H1 (cell line): ENCODE measurements at regions not wholly inside any gene's neighbourhood (a gene's known extent, or its start where the extent isn't known, plus 50 kb on each side); places are given as distances from the start of the nearest gene placed in this dataset.

Source experiments
- CTCF ChIA-PET: fragments of 300-600 bp; sonication (Branson Sonifier 250); formaldehyde crosslinking; loops from one replicate; lab custom pipeline; 2021; ENCODE audit not compliant: partially characterized antibody; lab: Charles Lee
- POLR2A ChIA-PET: fragments of 300-600 bp; sonication (Branson Sonifier 250); formaldehyde crosslinking; loops from one replicate; lab custom pipeline; 2021; ENCODE audit warnings: inconsistent platforms; ENCODE audit not compliant: partially characterized antibody; lab: Charles Lee
- DNase-seq, 2 experiments: peaks; one replicate each; pipeline versions ENCODE4 v3.0.0 to v3.0.0-alpha.2; 2010 to 2022; ENCODE audit warnings: low spot score in 2 of 2, low read depth in 1 of 2, mixed read lengths in 1 of 2
- FAIRE-seq: peaks from 2 replicates; lab custom pipeline; 2011; peaks lifted over from hg19 to GRCh38; lab: Jason Lieb, UNC
- H2AFZ ChIP-seq: 2 replicates; pipeline ENCODE4 v1.8.1; 2012; ENCODE audit warnings: low read length, inconsistent platforms
- H2AK5ac ChIP-seq: 2 replicates; pipeline ENCODE4 v1.6.1; 2013; ENCODE audit warnings: low read depth, low read length
- H2BK120ac ChIP-seq: replicated peaks from 2 replicates; pipeline ENCODE3; 2013; ENCODE audit warnings: low read depth, low read length, inconsistent platforms
- H2BK12ac ChIP-seq: 2 replicates; pipeline ENCODE4 v1.6.1; 2013; ENCODE audit warnings: low read depth, low read length
- H2BK15ac ChIP-seq: 2 replicates; pipeline ENCODE4 v1.6.1; 2013; ENCODE audit warnings: low read length
- H2BK20ac ChIP-seq: 2 replicates; pipeline ENCODE4 v1.6.1; 2013; ENCODE audit warnings: low read length
- H2BK5ac ChIP-seq: 2 replicates; pipeline ENCODE4 v1.6.1; 2013; ENCODE audit warnings: low read depth, low read length
- H3K14ac ChIP-seq: 2 replicates; pipeline ENCODE4 v1.6.1; 2013; ENCODE audit warnings: inconsistent platforms; ENCODE audit not compliant: insufficient read length
- H3K18ac ChIP-seq: 2 replicates; pipeline ENCODE4 v1.6.1; 2013; ENCODE audit warnings: low read length; ENCODE audit errors: extremely low read depth
- H3K23ac ChIP-seq: 2 replicates; pipeline ENCODE4 v1.6.1; 2013; ENCODE audit warnings: inconsistent platforms; ENCODE audit not compliant: insufficient read length
- H3K23me2 ChIP-seq: 2 replicates; pipeline ENCODE4 v1.6.1; 2013; ENCODE audit warnings: low read depth, low read length
- H3K27ac ChIP-seq: 2 replicates; pipeline ENCODE4 v1.6.1; 2011; ENCODE audit warnings: low read depth, low read length, inconsistent platforms
- H3K27me3 ChIP-seq, 4 experiments: replicated peaks in 1 of 4; 1 replicate in 1 of 4; 2 replicates in 3 of 4; pipeline versions ENCODE4 v1.6.1 to v1.8.1; 2011 to 2013; ENCODE audit warnings: low read length in 3 of 4, mild to moderate bottlenecking in 3 of 4, inconsistent platforms in 2 of 4, mixed read lengths in 2 of 4, moderate library complexity in 1 of 4; ENCODE audit not compliant: control insufficient read depth in 3 of 4, insufficient read depth in 3 of 4; ENCODE audit errors: extremely low read depth in 1 of 4
- H3K36me3 ChIP-seq, 4 experiments: 2 replicates each; pipeline versions ENCODE4 v1.6.1 to v1.8.1; 2011 to 2013; ENCODE audit warnings: mild to moderate bottlenecking in 4 of 4, low read length in 3 of 4, moderate library complexity in 2 of 4, control low read depth in 1 of 4, inconsistent platforms in 1 of 4; ENCODE audit not compliant: insufficient read depth in 4 of 4, control insufficient read depth in 2 of 4
- H3K4ac ChIP-seq: replicated peaks from 2 replicates; pipeline ENCODE3; 2013; ENCODE audit warnings: low read length, low read depth, mixed read lengths, inconsistent platforms; ENCODE audit not compliant: insufficient read length
- H3K4me1 ChIP-seq, 4 experiments: replicated peaks in 1 of 4; 1 replicate in 1 of 4; 2 replicates in 3 of 4; pipeline versions ENCODE4 v1.6.1 to v1.8.1; 2011 to 2013; ENCODE audit warnings: low read length in 3 of 4, inconsistent platforms in 2 of 4, mixed read lengths in 1 of 4; ENCODE audit not compliant: insufficient read depth in 4 of 4, control insufficient read depth in 3 of 4
- H3K4me2 ChIP-seq, 2 experiments: 2 replicates each; pipeline versions ENCODE4 v1.6.1 to v1.8.1; 2011 to 2013; ENCODE audit warnings: low read depth in 2 of 2, low read length in 2 of 2, control low read depth in 1 of 2, inconsistent platforms in 1 of 2, mild to moderate bottlenecking in 1 of 2; ENCODE audit not compliant: insufficient read depth in 1 of 2
- H3K4me3 ChIP-seq, 4 experiments: fragments of 200-600, 300-600 bp in 1 of 4; sonication (generic), shearing (Covaris generic), sonication (Bioruptor Twin) in 1 of 4; 2 replicates each; pipeline versions ENCODE4 v1.5.1 to v1.8.1; 2011 to 2016; ENCODE audit warnings: low read length in 4 of 4, low read depth in 3 of 4, control low read depth in 2 of 4, inconsistent platforms in 2 of 4, mild to moderate bottlenecking in 2 of 4, mixed read lengths in 1 of 4, moderate library complexity in 1 of 4; ENCODE audit not compliant: insufficient read depth in 2 of 4; ENCODE audit errors: extremely low read depth in 1 of 4
- H3K56ac ChIP-seq: replicated peaks from 2 replicates; pipeline ENCODE3; 2013; ENCODE audit warnings: low read depth, mild to moderate bottlenecking, mixed read lengths, low read length, inconsistent platforms; ENCODE audit not compliant: insufficient read length
- H3K79me1 ChIP-seq: 2 replicates; pipeline ENCODE4 v1.6.1; 2013; ENCODE audit warnings: low read depth, low read length, control low read depth
- H3K79me2 ChIP-seq, 2 experiments: 2 replicates each; pipeline versions ENCODE4 v1.6.1 to v1.8.1; 2012 to 2013; ENCODE audit warnings: low read length in 2 of 2, mild to moderate bottlenecking in 2 of 2, inconsistent platforms in 1 of 2; ENCODE audit not compliant: insufficient read depth in 2 of 2, control insufficient read depth in 1 of 2
- H3K9ac ChIP-seq, 4 experiments: replicated peaks in 1 of 4; 1 replicate in 1 of 4; 2 replicates in 3 of 4; pipeline versions ENCODE4 v1.6.1 to v1.8.1; 2011 to 2013; ENCODE audit warnings: low read depth in 3 of 4, low read length in 3 of 4, control low read depth in 2 of 4, mild to moderate bottlenecking in 2 of 4, moderate library complexity in 2 of 4, inconsistent platforms in 1 of 4; ENCODE audit errors: extremely low read depth in 1 of 4
- H3K9me3 ChIP-seq, 2 experiments: 2 replicates each; pipeline versions ENCODE4 v1.6.1 to v1.8.1; 2012 to 2013; ENCODE audit warnings: mild to moderate bottlenecking in 2 of 2, moderate library complexity in 2 of 2, control low read depth in 1 of 2, inconsistent platforms in 1 of 2, low read depth in 1 of 2, low read length in 1 of 2, mixed read lengths in 1 of 2; ENCODE audit not compliant: insufficient read depth in 2 of 2
- H4K20me1 ChIP-seq, 2 experiments: replicated peaks in 1 of 2; 2 replicates each; pipeline versions ENCODE3 to v1.8.1; 2011 to 2013; ENCODE audit warnings: inconsistent platforms in 2 of 2, low read length in 2 of 2, mild to moderate bottlenecking in 1 of 2; ENCODE audit not compliant: insufficient read depth in 2 of 2, control insufficient read depth in 1 of 2
- H4K5ac ChIP-seq: 2 replicates; pipeline ENCODE4 v1.6.1; 2013; ENCODE audit warnings: low read length, low read depth, mixed read lengths, inconsistent platforms; ENCODE audit not compliant: insufficient read length
- H4K8ac ChIP-seq: 2 replicates; pipeline ENCODE4 v1.8.0; 2013; ENCODE audit warnings: mild to moderate bottlenecking, moderate library complexity, low read length, inconsistent platforms; ENCODE audit not compliant: insufficient read depth; ENCODE audit errors: extremely low read depth
- H4K91ac ChIP-seq: replicated peaks from 2 replicates; pipeline ENCODE3; 2013; ENCODE audit warnings: low read length, mixed read lengths, inconsistent platforms; ENCODE audit not compliant: insufficient read length
- CTBP2 ChIP-seq: IDR thresholded peaks from 2 replicates; pipeline ENCODE4 v1.7.0; 2011; ENCODE audit warnings: borderline replicate concordance, mild to moderate bottlenecking, moderate library complexity, mixed read lengths, low read length; ENCODE audit not compliant: insufficient read depth, insufficient read length
- EP300 ChIP-seq, 2 experiments: IDR thresholded peaks; 1 replicate in 1 of 2; 2 replicates in 1 of 2; pipeline ENCODE4 v1.6.1; 2011 to 2012; ENCODE audit warnings: low read depth in 2 of 2, low read length in 2 of 2, mild to moderate bottlenecking in 2 of 2, borderline replicate concordance in 1 of 2, inconsistent platforms in 1 of 2, moderate library complexity in 1 of 2
- RXRA ChIP-seq: IDR thresholded peaks from 2 replicates; pipeline ENCODE4 v1.6.1; 2011; ENCODE audit warnings: low read depth, mild to moderate bottlenecking, low read length, moderate library complexity; ENCODE audit not compliant: insufficient read depth
- SAP30 ChIP-seq: fragments of 300-600 bp; sonication (generic); IDR thresholded peaks from 2 replicates; pipeline ENCODE4 v1.7.1; 2012; ENCODE audit warnings: low read length, moderate library complexity, mild to moderate bottlenecking, inconsistent platforms; ENCODE audit not compliant: insufficient read depth, insufficient replicate concordance
- SIRT6 ChIP-seq: IDR thresholded peaks from one replicate; pipeline ENCODE4 v1.7.1; 2012; ENCODE audit warnings: low read length, inconsistent platforms
- SIX5 ChIP-seq: IDR thresholded peaks from 2 replicates; pipeline ENCODE4 v1.6.1; 2011; ENCODE audit warnings: mild to moderate bottlenecking, low read depth, low read length
- TAF1 ChIP-seq: IDR thresholded peaks from 2 replicates; pipeline ENCODE4 v1.6.1; 2011; ENCODE audit warnings: mild to moderate bottlenecking, low read depth, low read length
- TAF7 ChIP-seq: optimal IDR thresholded peaks from 2 replicates; pipeline ENCODE3; 2011; ENCODE audit warnings: low read depth, mild to moderate bottlenecking, inconsistent platforms, low read length, moderate library complexity, borderline replicate concordance
- WGBS, 2 experiments: shearing (Covaris generic) in 1 of 2; methylation state at CpG; one replicate each; pipeline versions ENCODE4 v1.1.6 to v1.1.7; 2013 to 2015; ENCODE audit warnings: low lambda C conversion rate in 2 of 2, mixed read lengths in 2 of 2, inconsistent platforms in 1 of 2, low coverage in 1 of 2, missing lambda C conversion rate in 1 of 2; ENCODE audit not compliant: insufficient replicate concordance in 2 of 2, insufficient coverage in 1 of 2, insufficient read length in 1 of 2; ENCODE audit errors: extremely low coverage in 1 of 2, missing lambda C conversion rate in 1 of 2; 5-methylcytosine and 5-hydroxymethylcytosine counted together
- TF ChIP-seq, protein P1 (sequence below), 3 experiments: IDR thresholded peaks; 1 replicate in 2 of 3; 2 replicates in 1 of 3; pipeline versions ENCODE4 v1.5.1 to v1.6.1; 2011; ENCODE audit warnings: low read length in 3 of 3, mild to moderate bottlenecking in 3 of 3, inconsistent platforms in 2 of 3, low read depth in 1 of 3, moderate library complexity in 1 of 3; ENCODE audit not compliant: insufficient read depth in 1 of 3; ENCODE audit errors: control extremely low read depth in 1 of 3

- no peak overlapping the region; the same call in 1 of the 2 replicates for H2BK5ac ChIP-seq
- H3K4ac ChIP-seq = no peak overlapping the region
- H2AFZ ChIP-seq = no peak overlapping the region
- H3K23me2 ChIP-seq = no peaks in the 10 kb centered on the region
- H3K4me2 ChIP-seq = no peak overlapping the region
- peaks cover 2% of the 10 kb centered on the region; the same call in 1 of the 2 replicates for H3K79me1 ChIP-seq
- CTCF ChIA-PET = interaction anchor here (0.7 to 5.4 kb wide), 29 partner anchors 10 to 259 kb away, joined by 3 to 60 read pairs (median 4); no protein-coding TSS in a partner anchor
- no peak overlapping the region for H2BK120ac ChIP-seq
- no peak overlapping the region for H2BK12ac ChIP-seq
- FAIRE-seq (no peak), DNase-seq (no peak)
- H4K5ac ChIP-seq = no peak overlapping the region
- H3K36me3 ChIP-seq = peaks cover 5 to 18% (median 12%) of the 10 kb centered on the region in 4 experiments; a peak in 6 of 8 replicates
- no peak overlapping the region for H3K27ac ChIP-seq
- H2AK5ac ChIP-seq = no peak overlapping the region
- WGBS, 2 experiments = 93% methylated on average over 12 of the region's 15 CpGs; no CpG with 5 or more reads in 1 of the 2 experiments
- H4K20me1 ChIP-seq = peaks cover 9 to 14% of the 10 kb centered on the region in 2 experiments
- H3K4me3 ChIP-seq = no peak overlapping the region
- no peak overlapping the region for H4K8ac ChIP-seq
- H2BK20ac ChIP-seq = no peak overlapping the region
- no peak overlapping the region for H4K91ac ChIP-seq
- H3K23ac ChIP-seq = no peak overlapping the region
- no peak overlapping the region for H3K14ac ChIP-seq
- no peaks in the 10 kb centered on the region for H3K9me3 ChIP-seq
- POLR2A ChIA-PET = no interaction called here
- no peak overlapping the region for H3K56ac ChIP-seq
- no peak overlapping the region for H2BK15ac ChIP-seq
- H3K9ac ChIP-seq = no peak overlapping the region
- H3K27me3 ChIP-seq = no peaks in the 10 kb centered on the region
- H3K79me2 ChIP-seq = no peaks in the 10 kb centered on the region; a peak in 1 of 4 replicates
- H3K18ac ChIP-seq = no peak overlapping the region
- peaks cover 0 to 8% (median 3%) of the 10 kb centered on the region in 4 experiments; a peak in 2 of 7 replicates for H3K4me1 ChIP-seq
- TF ChIP-seq, protein P1, sequence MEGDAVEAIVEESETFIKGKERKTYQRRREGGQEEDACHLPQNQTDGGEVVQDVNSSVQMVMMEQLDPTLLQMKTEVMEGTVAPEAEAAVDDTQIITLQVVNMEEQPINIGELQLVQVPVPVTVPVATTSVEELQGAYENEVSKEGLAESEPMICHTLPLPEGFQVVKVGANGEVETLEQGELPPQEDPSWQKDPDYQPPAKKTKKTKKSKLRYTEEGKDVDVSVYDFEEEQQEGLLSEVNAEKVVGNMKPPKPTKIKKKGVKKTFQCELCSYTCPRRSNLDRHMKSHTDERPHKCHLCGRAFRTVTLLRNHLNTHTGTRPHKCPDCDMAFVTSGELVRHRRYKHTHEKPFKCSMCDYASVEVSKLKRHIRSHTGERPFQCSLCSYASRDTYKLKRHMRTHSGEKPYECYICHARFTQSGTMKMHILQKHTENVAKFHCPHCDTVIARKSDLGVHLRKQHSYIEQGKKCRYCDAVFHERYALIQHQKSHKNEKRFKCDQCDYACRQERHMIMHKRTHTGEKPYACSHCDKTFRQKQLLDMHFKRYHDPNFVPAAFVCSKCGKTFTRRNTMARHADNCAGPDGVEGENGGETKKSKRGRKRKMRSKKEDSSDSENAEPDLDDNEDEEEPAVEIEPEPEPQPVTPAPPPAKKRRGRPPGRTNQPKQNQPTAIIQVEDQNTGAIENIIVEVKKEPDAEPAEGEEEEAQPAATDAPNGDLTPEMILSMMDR (IDR thresholded peaks at IDR 0.05; ENCODE audit: control extremely low read depth in 1 of 3, insufficient read depth in 1 of 3, low read depth in 1 of 3, low read length in 3 of 3) = peak in 2 of 3 experiments; percentile 23 to 37; a peak in 1 of 4 replicates
- TF ChIP-seq CTBP2 (no peak), SIRT6 (no peak), SIX5 (no peak), TAF7 (no peak), SAP30 (no peak), EP300 (IDR thresholded peaks at IDR 0.05; ENCODE audit: borderline replicate concordance in 1 of 2, low read depth in 2 of 2, low read length in 2 of 2) (no peak), TAF1 (no peak), RXRA (no peak)
These were observed 103.8 kb downstream of the RFLNA start for GRCh38 chr12:124398578-124399227.
